HG02852 (cell line): ENCODE measurements at regions not wholly inside any gene's neighbourhood (a gene's known extent, or its start where the extent isn't known, plus 50 kb on each side); places are given as distances from the start of the nearest gene placed in this dataset.
"Not testable (repeated sequence)": the region's sequence is repeated elsewhere in the genome, so short reads cannot be mapped to it uniquely, and the experiment has no call there.

ENCODE experiments used
- ATAC-seq: cut with Tn5 transposase; IDR thresholded peaks from one replicate; pipeline ENCODE4 v1.9.1; 2021; ENCODE audit warnings: mild to moderate bottlenecking, moderate library complexity; ENCODE audit not compliant: unreplicated experiment

GRCh38 chr14:30153717-30154116, 226.1 kb upstream of the PRKD1 start:
- no peak for ATAC-seq

- no peak for ATAC-seq
Observed at GRCh38 chr14:30156571-30156970, 228.9 kb upstream of the PRKD1 start.

- no peak for ATAC-seq
Observed at GRCh38 chr14:30158299-30158698, 230.7 kb upstream of the PRKD1 start.

GRCh38 chr14:30159374-30159773, 231.7 kb upstream of the PRKD1 start:
- no peak for ATAC-seq

- ATAC-seq = no peak
Observed at GRCh38 chr14:30160608-30161007, 233.0 kb upstream of the PRKD1 start.

GRCh38 chr14:30162066-30162465, 234.4 kb upstream of the PRKD1 start:
- ATAC-seq = no peak

GRCh38 chr14:30165255-30165654, 237.6 kb upstream of the PRKD1 start:
- ATAC-seq = no peak

- no peak for ATAC-seq
Observed at GRCh38 chr14:30177781-30178180, 250.1 kb upstream of the PRKD1 start.

- ATAC-seq = no peak
Observed at GRCh38 chr14:30179381-30180130, 251.9 kb upstream of the PRKD1 start.

GRCh38 chr14:30180219-30180618, 252.6 kb upstream of the PRKD1 start:
- ATAC-seq = no peak

GRCh38 chr14:30185832-30186231, 258.2 kb upstream of the PRKD1 start:
- no peak for ATAC-seq

GRCh38 chr14:30191639-30192279, 264.1 kb upstream of the PRKD1 start:
- no peak for ATAC-seq

- ATAC-seq = no peak
Observed at GRCh38 chr14:30193101-30193500, 265.5 kb upstream of the PRKD1 start.

GRCh38 chr14:30193845-30194501, 266.3 kb upstream of the PRKD1 start:
- no peak for ATAC-seq

GRCh38 chr14:30194741-30195148, 267.1 kb upstream of the PRKD1 start:
- ATAC-seq = no peak

GRCh38 chr14:30195941-30196340, 268.3 kb upstream of the PRKD1 start:
- no peak for ATAC-seq

GRCh38 chr14:30196861-30197260, 269.2 kb upstream of the PRKD1 start:
- no peak for ATAC-seq

- not testable (repeated sequence) for ATAC-seq
Observed at GRCh38 chr14:30198720-30199119, 271.1 kb upstream of the PRKD1 start.

GRCh38 chr14:30204431-30204980, 276.9 kb upstream of the PRKD1 start:
- ATAC-seq = no peak

- no peak for ATAC-seq
Observed at GRCh38 chr14:30209136-30209535, 281.5 kb upstream of the PRKD1 start.

GRCh38 chr14:30210630-30211029, 283.0 kb upstream of the PRKD1 start:
- no peak for ATAC-seq

GRCh38 chr14:30211326-30211725, 283.7 kb upstream of the PRKD1 start:
- ATAC-seq = no peak
